Stomach (tissue), 8 donors: ENCODE measurements at regions not wholly inside any gene's neighbourhood (a gene's known extent, or its start where the extent isn't known, plus 50 kb on each side); places are given as distances from the start of the nearest gene placed in this dataset.

Source experiments
- DNase-seq, 2 donors: peaks; one replicate each; pipeline versions ENCODE4 v3.0.0 to v3.0.0-alpha.2; 2013 to 2019
- H3K27ac ChIP-seq, 5 donors: fragments of 200-600 bp in 4 of 5; sonication (generic) in 4 of 5; one replicate each; pipeline ENCODE4 v1.5.1; 2013 to 2019; ENCODE audit warnings: mild to moderate bottlenecking in 1 of 5, moderate library complexity in 1 of 5
- H3K27me3 ChIP-seq, 3 donors: fragments of 200-600 bp; sonication (generic); one replicate each; pipeline ENCODE4 v1.5.1; 2017 to 2019; ENCODE audit warnings: mixed run types in 1 of 3
- H3K36me3 ChIP-seq, 4 donors: fragments of 200-600 bp; sonication (generic); 1 replicate in 3 of 4; 2 replicates in 1 of 4; pipeline ENCODE4 v1.5.1; 2016 to 2019
- H3K4me1 ChIP-seq, 4 donors: fragments of 200-600 bp; sonication (generic); one replicate each; pipeline ENCODE4 v1.5.1; 2016 to 2019
- H3K4me3 ChIP-seq, 4 donors: fragments of 200-600 bp; sonication (generic) in 3 of 4; one replicate each; pipeline ENCODE4 v1.5.1; 2016 to 2019; ENCODE audit warnings: mild to moderate bottlenecking in 1 of 4
- H3K9me3 ChIP-seq, 4 donors: fragments of 200-600 bp; sonication (generic); one replicate each; pipeline ENCODE4 v1.5.1; 2016 to 2019
- EP300 ChIP-seq: sonication (generic); formaldehyde crosslinking; IDR thresholded peaks from one replicate; pipeline ENCODE4 v1.6.1; 2017; ENCODE audit warnings: antibody characterized with exemption
- POLR2A ChIP-seq, 4 donors: fragments of 450-650 bp; IDR thresholded peaks; one replicate each; pipeline ENCODE4 v1.6.1; 2016; ENCODE audit warnings: antibody characterized with exemption in 4 of 4, control low read depth in 2 of 4, mild to moderate bottlenecking in 1 of 4, moderate library complexity in 1 of 4
- POLR2AphosphoS5 ChIP-seq, 3 donors: sonication (generic); formaldehyde crosslinking; IDR thresholded peaks; one replicate each; pipeline ENCODE4 v1.6.1; 2016; ENCODE audit warnings: antibody characterized with exemption in 3 of 3
- WGBS, 5 donors: extraction: QIAGEN DNeasy Blood & Tissue Kit in 3 of 5; methylation state at CpG; one replicate each; pipeline versions ENCODE4 v1.1.5 to v1.1.7; 2013 to 2018; 5-methylcytosine and 5-hydroxymethylcytosine counted together
- intact Hi-C: fragments of 100-400 bp; cut with DNase I; formaldehyde crosslinking; loops from one replicate; pipeline ENCODE4 v1.15.1; 2023; ENCODE audit warnings: low total_unique reads
- TF ChIP-seq, protein P1 (sequence below), 7 experiments: fragments of 450-650 bp in 4 of 7; fragments of 200-600 bp in 3 of 7; sonication (generic) in 3 of 7; IDR thresholded peaks; one replicate each; pipeline ENCODE4 v1.5.1; 2016 to 2019; ENCODE audit warnings: antibody characterized with exemption in 7 of 7, control low read depth in 2 of 7, mild to moderate bottlenecking in 1 of 7
- donor health status: healthy with polysubstance abuse.
- donor health status: Bipolar disorder and iron deficiency.
- donor health status: healthy.

DNA sequence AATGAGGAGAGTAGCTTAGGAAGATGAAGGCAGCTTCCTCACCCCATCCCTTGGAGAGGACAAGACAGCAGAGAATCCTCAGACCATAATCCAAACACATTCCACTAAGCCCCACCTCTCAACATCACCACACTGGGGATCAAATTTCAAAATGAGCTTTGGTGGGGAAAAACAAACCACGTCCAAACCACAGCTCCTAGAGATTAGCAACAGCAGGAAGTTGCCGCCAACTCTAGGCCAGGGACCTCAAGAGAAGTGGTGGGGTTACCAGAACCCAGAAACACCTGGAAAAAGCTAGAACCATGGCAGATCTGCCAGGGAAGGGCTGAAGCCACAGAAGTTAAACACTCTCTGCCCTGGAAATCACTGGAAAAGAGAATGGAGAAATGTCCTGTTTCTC is 571.6 kb downstream of the HS3ST4 start:
- no peak overlapping the region for H3K27ac ChIP-seq
- H3K27me3 ChIP-seq = no peaks in the 10 kb centered on the region
- no peak overlapping the region for H3K4me3 ChIP-seq
- intact Hi-C loops = no loop called here
- WGBS, 5 donors = 27 to 41% (median 33%) methylated on average over 2 of the region's 2 CpGs
- H3K4me1 ChIP-seq = no peaks in the 10 kb centered on the region
- no peaks in the 10 kb centered on the region for H3K9me3 ChIP-seq
- no peak for DNase-seq
- TF ChIP-seq POLR2AphosphoS5 (IDR thresholded peaks at IDR 0.05) (no peak), POLR2A (IDR thresholded peaks at IDR 0.05) (no peak), EP300 (no peak)
- TF ChIP-seq, protein P1, sequence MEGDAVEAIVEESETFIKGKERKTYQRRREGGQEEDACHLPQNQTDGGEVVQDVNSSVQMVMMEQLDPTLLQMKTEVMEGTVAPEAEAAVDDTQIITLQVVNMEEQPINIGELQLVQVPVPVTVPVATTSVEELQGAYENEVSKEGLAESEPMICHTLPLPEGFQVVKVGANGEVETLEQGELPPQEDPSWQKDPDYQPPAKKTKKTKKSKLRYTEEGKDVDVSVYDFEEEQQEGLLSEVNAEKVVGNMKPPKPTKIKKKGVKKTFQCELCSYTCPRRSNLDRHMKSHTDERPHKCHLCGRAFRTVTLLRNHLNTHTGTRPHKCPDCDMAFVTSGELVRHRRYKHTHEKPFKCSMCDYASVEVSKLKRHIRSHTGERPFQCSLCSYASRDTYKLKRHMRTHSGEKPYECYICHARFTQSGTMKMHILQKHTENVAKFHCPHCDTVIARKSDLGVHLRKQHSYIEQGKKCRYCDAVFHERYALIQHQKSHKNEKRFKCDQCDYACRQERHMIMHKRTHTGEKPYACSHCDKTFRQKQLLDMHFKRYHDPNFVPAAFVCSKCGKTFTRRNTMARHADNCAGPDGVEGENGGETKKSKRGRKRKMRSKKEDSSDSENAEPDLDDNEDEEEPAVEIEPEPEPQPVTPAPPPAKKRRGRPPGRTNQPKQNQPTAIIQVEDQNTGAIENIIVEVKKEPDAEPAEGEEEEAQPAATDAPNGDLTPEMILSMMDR (IDR thresholded peaks at IDR 0.05) = no peak
- no peaks in the 10 kb centered on the region for H3K36me3 ChIP-seq

DNA sequence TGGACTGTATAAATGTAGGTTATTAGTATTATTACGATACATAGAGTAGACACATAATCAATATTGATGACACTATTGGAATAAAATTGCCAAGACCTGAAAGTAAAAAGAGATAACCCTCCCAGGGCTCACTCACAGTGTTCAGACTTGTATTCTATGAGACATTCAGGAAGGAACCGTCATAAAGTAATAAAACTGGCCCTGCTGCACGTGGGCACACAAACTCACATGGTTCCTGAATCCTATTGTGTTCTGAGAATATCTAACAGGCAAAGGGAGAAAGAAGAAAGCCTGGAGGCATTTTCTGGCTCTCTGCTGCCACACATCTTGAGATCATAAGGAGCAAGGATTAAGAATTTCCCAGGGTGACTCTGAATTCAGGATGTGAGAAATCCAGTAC is 575.9 kb downstream of the HS3ST4 start:
- Histone ChIP-seq H3K27me3 (no peaks in the 10 kb centered on the region), H3K4me3 (no peak overlapping the region), H3K4me1 (no peaks in the 10 kb centered on the region), H3K27ac (no peak overlapping the region), H3K36me3 (no peaks in the 10 kb centered on the region), H3K9me3 (no peaks in the 10 kb centered on the region)
- WGBS, 5 donors = 71 to 84% (median 79%) methylated on average over 3 of the region's 3 CpGs
- TF ChIP-seq, protein P1 (IDR thresholded peaks at IDR 0.05) = no peak
- TF ChIP-seq POLR2AphosphoS5 (IDR thresholded peaks at IDR 0.05) = no peak
- TF ChIP-seq EP300 = no peak
- no peak for TF ChIP-seq POLR2A (IDR thresholded peaks at IDR 0.05)
- no peak for DNase-seq
- intact Hi-C loops = no loop called here

DNA sequence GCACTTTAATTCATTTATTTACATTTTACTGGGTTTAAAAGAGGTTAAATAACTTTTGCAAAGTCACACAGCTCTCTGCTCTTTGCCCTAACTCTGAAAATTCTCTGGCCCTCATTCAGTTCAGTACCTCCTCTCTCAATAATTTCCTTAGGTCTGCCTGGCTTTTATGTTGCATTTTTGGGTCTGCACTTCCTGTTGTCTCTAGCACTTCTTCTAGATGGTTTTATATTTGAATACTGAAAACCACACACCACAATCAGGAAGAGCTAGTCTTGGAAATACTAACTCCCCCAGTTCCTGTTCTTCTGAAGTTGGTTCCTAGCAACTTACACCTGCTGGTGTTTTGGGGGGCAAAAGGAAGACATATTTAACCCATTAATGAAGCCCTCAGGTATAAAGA is 577.9 kb downstream of the HS3ST4 start:
- H3K27me3 ChIP-seq = no peaks in the 10 kb centered on the region
- H3K4me3 ChIP-seq = no peak overlapping the region
- DNase-seq = peak in 1 of 2 donors; percentile 4
- no peaks in the 10 kb centered on the region for H3K9me3 ChIP-seq
- intact Hi-C loops = no loop called here
- H3K27ac ChIP-seq = no peak overlapping the region
- H3K4me1 ChIP-seq = no peaks in the 10 kb centered on the region
- TF ChIP-seq EP300 (no peak), POLR2A (IDR thresholded peaks at IDR 0.05) (no peak), POLR2AphosphoS5 (IDR thresholded peaks at IDR 0.05) (no peak)
- TF ChIP-seq, protein P1 (IDR thresholded peaks at IDR 0.05) = no peak
- H3K36me3 ChIP-seq = no peaks in the 10 kb centered on the region

DNA sequence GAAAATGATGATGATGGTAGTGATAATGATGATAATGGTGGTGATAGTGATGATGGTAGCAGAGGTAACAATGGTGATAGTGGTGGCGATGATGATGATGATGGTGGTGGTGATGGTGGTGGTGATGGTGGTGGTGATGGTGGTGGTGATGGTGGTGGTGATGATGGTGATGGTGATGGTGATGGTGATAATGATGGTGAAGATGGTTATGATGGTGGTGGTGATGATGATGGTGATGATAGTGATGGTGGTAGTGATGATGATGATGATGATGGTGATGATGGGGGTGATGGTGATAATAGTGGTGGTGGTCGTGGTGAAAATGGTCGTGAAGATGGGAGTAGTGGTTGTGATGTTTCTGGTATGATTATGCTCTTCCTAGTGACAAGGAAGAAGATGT is 581.8 kb downstream of the HS3ST4 start:
- H3K4me3 ChIP-seq = no peak overlapping the region
- H3K4me1 ChIP-seq = no peaks in the 10 kb centered on the region
- H3K27ac ChIP-seq = no peak overlapping the region
- H3K27me3 ChIP-seq = no peaks in the 10 kb centered on the region
- no peaks in the 10 kb centered on the region for H3K36me3 ChIP-seq
- no peak for DNase-seq
- WGBS, 5 donors = 32 to 76% (median 45%) methylated on average over 3 of the region's 3 CpGs
- H3K9me3 ChIP-seq = peaks cover 0 to 20% (median 16%) of the 10 kb centered on the region in 4 donors
- intact Hi-C loops = no loop called here
- TF ChIP-seq POLR2AphosphoS5 (IDR thresholded peaks at IDR 0.05) (no peak), EP300 (no peak), POLR2A (IDR thresholded peaks at IDR 0.05) (no peak)
- TF ChIP-seq, protein P1 (IDR thresholded peaks at IDR 0.05) = no peak
